K562 (cell line): ENCODE measurements at regions not wholly inside any gene's neighbourhood (a gene's known extent, or its start where the extent isn't known, plus 50 kb on each side); places are given as distances from the start of the nearest gene placed in this dataset.

Experiments
- MAZ ChIP-seq, 2 experiments: fragments of 450-650 bp in 1 of 2; sonication (generic) in 1 of 2; formaldehyde crosslinking; IDR thresholded peaks in 1 of 2; conservative IDR thresholded peaks in 1 of 2; 2 replicates each; pipeline versions ENCODE4 v1.4.0 to v1.5.0; 2020; ENCODE audit warnings: mild to moderate bottlenecking in 1 of 2, missing genetic modification reagents in 1 of 2
- MED1 ChIP-seq: sonication (generic); formaldehyde crosslinking; IDR thresholded peaks from 2 replicates; pipeline ENCODE4 v1.8.1; 2023; ENCODE audit warnings: missing genetic modification reagents, borderline replicate concordance
- MYBL2 ChIP-seq, 2 experiments: fragments of 450-650 bp in 1 of 2; sonication (generic) in 1 of 2; formaldehyde crosslinking in 1 of 2; IDR thresholded peaks; 2 replicates each; pipeline versions ENCODE4 v1.6.1 to v1.8.1; 2017 to 2022; ENCODE audit warnings: borderline replicate concordance in 1 of 2, inconsistent platforms in 1 of 2, low read depth in 1 of 2, mild to moderate bottlenecking in 1 of 2, missing genetic modification reagents in 1 of 2, moderate library complexity in 1 of 2
- NFE2 ChIP-seq: IDR thresholded peaks from 2 replicates; pipeline ENCODE4 v1.6.1; 2014; ENCODE audit warnings: antibody characterized with exemption, low read depth
- RBM15 ChIP-seq: fragments of 200-400 bp; formaldehyde crosslinking; IDR thresholded peaks from 2 replicates; pipeline ENCODE4 v1.6.1; 2018; ENCODE audit warnings: mild to moderate bottlenecking, low read length, moderate library complexity; ENCODE audit not compliant: insufficient read depth
- SMAD3 ChIP-seq: fragments of 450-650 bp; formaldehyde crosslinking; conservative IDR thresholded peaks from 2 replicates; pipeline ENCODE4 v1.4.0; 2020; ENCODE audit warnings: mild to moderate bottlenecking
- ZNF408 ChIP-seq: fragments of 250-450 bp; sonication (Bioruptor Pico); IDR thresholded peaks from 2 replicates; pipeline ENCODE4 v1.4.0; 2020; ENCODE audit warnings: low read depth, mild to moderate bottlenecking, moderate library complexity
- ZNF583 ChIP-seq: fragments of 250-450 bp; sonication (Bioruptor Pico); IDR thresholded peaks from 2 replicates; pipeline ENCODE4 v1.4.0; 2020
- ZNF76 ChIP-seq: fragments of 250-450 bp; sonication (Bioruptor Pico); IDR thresholded peaks from 2 replicates; pipeline ENCODE4 v1.4.0; 2020; ENCODE audit warnings: mild to moderate bottlenecking, moderate library complexity, borderline replicate concordance
- TF ChIP-seq, protein P1 (sequence below), 2 experiments: fragments of 450-650 bp in 1 of 2; IDR thresholded peaks; 2 replicates each; pipeline ENCODE4 v1.6.1; 2011 to 2017; ENCODE audit warnings: low read depth in 2 of 2, antibody characterized with exemption in 1 of 2, borderline replicate concordance in 1 of 2, low read length in 1 of 2, mild to moderate bottlenecking in 1 of 2, mixed read lengths in 1 of 2; ENCODE audit not compliant: control insufficient read depth in 1 of 2
- TF ChIP-seq, protein P2 (sequence below): sonication (generic); formaldehyde crosslinking; IDR thresholded peaks from 2 replicates; pipeline ENCODE4 v1.9.0; 2022; ENCODE audit warnings: mild to moderate bottlenecking, missing genetic modification reagents
- TF ChIP-seq, protein P3 (sequence below): sonication (generic); formaldehyde crosslinking; IDR thresholded peaks from 2 replicates; pipeline ENCODE4 v1.8.1; 2023; ENCODE audit warnings: mild to moderate bottlenecking, missing genetic modification reagents
- TF ChIP-seq, protein P4 (sequence below): fragments of 250-450 bp; sonication (Bioruptor Pico); IDR thresholded peaks from 2 replicates; pipeline ENCODE4 v1.4.0; 2020; ENCODE audit warnings: mild to moderate bottlenecking, moderate library complexity

DNA sequence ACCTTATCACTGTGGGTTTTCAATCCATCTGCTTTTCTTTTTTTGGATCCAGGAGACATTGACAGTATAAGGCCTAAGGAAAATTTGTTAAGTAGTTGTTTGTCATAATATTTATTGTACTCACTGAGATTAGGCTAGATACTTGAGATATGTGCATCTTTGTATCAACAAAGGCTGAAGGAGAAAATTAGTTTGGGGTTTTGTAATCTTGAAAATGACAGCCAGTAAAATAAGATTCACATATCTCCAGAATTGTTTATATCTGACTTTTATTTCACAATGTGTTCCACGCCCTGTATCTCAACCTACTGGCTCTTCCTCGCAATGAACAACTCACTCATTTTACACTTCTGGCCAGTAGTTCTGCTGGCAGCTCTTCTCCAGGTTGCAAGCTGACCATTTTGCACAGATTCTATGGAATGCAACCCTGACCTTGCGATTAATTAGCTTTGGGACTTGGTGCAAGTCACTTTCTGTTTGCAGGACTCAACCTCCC lies 132.7 kb downstream of the GATA3 start:
- no peak for TF ChIP-seq ZNF408
- TF ChIP-seq ZNF76 (CRISPR knock-in tag): no peak
- TF ChIP-seq RBM15: no peak
- no peak for TF ChIP-seq NFE2
- TF ChIP-seq, protein P1, sequence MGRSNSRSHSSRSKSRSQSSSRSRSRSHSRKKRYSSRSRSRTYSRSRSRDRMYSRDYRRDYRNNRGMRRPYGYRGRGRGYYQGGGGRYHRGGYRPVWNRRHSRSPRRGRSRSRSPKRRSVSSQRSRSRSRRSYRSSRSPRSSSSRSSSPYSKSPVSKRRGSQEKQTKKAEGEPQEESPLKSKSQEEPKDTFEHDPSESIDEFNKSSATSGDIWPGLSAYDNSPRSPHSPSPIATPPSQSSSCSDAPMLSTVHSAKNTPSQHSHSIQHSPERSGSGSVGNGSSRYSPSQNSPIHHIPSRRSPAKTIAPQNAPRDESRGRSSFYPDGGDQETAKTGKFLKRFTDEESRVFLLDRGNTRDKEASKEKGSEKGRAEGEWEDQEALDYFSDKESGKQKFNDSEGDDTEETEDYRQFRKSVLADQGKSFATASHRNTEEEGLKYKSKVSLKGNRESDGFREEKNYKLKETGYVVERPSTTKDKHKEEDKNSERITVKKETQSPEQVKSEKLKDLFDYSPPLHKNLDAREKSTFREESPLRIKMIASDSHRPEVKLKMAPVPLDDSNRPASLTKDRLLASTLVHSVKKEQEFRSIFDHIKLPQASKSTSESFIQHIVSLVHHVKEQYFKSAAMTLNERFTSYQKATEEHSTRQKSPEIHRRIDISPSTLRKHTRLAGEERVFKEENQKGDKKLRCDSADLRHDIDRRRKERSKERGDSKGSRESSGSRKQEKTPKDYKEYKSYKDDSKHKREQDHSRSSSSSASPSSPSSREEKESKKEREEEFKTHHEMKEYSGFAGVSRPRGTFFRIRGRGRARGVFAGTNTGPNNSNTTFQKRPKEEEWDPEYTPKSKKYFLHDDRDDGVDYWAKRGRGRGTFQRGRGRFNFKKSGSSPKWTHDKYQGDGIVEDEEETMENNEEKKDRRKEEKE (IDR thresholded peaks at IDR 0.05; ENCODE audit: borderline replicate concordance in 1 of 2, control insufficient read depth in 1 of 2, low read depth in 2 of 2, low read length in 1 of 2): no peak
- TF ChIP-seq MYBL2 (IDR thresholded peaks at IDR 0.05; ENCODE audit: low read depth): no peak
- no peak for TF ChIP-seq MYBL2 (CRISPR knock-in tag; IDR thresholded peaks at IDR 0.05; ENCODE audit: borderline replicate concordance)
- no peak for TF ChIP-seq MED1 (CRISPR knock-in tag)
- no peak for TF ChIP-seq SMAD3 (CRISPR knock-in tag)
- TF ChIP-seq ZNF583: no peak
- TF ChIP-seq MAZ (CRISPR knock-in tag; conservative IDR thresholded peaks at IDR 0.05 in 1 of 2, IDR thresholded peaks at IDR 0.05 in 1 of 2): no peak
- TF ChIP-seq, protein P2, sequence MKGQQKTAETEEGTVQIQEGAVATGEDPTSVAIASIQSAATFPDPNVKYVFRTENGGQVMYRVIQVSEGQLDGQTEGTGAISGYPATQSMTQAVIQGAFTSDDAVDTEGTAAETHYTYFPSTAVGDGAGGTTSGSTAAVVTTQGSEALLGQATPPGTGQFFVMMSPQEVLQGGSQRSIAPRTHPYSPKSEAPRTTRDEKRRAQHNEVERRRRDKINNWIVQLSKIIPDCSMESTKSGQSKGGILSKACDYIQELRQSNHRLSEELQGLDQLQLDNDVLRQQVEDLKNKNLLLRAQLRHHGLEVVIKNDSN (CRISPR knock-in tag): no peak
- TF ChIP-seq, protein P3, sequence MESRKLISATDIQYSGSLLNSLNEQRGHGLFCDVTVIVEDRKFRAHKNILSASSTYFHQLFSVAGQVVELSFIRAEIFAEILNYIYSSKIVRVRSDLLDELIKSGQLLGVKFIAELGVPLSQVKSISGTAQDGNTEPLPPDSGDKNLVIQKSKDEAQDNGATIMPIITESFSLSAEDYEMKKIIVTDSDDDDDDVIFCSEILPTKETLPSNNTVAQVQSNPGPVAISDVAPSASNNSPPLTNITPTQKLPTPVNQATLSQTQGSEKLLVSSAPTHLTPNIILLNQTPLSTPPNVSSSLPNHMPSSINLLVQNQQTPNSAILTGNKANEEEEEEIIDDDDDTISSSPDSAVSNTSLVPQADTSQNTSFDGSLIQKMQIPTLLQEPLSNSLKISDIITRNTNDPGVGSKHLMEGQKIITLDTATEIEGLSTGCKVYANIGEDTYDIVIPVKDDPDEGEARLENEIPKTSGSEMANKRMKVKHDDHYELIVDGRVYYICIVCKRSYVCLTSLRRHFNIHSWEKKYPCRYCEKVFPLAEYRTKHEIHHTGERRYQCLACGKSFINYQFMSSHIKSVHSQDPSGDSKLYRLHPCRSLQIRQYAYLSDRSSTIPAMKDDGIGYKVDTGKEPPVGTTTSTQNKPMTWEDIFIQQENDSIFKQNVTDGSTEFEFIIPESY (CRISPR knock-in tag): no peak
- TF ChIP-seq, protein P4, sequence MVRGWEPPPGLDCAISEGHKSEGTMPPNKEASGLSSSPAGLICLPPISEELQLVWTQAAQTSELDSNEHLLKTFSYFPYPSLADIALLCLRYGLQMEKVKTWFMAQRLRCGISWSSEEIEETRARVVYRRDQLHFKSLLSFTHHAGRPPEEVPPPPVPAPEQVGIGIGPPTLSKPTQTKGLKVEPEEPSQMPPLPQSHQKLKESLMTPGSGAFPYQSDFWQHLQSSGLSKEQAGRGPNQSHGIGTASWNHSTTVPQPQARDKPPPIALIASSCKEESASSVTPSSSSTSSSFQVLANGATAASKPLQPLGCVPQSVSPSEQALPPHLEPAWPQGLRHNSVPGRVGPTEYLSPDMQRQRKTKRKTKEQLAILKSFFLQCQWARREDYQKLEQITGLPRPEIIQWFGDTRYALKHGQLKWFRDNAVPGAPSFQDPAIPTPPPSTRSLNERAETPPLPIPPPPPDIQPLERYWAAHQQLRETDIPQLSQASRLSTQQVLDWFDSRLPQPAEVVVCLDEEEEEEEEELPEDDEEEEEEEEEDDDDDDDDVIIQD (CRISPR knock-in tag): no peak
